ENCODE measurements at regions not wholly inside any gene's neighbourhood (a gene's known extent, or its start where the extent isn't known, plus 50 kb on each side); places are given as distances from the start of the nearest gene placed in this dataset.
"Not testable (repeated sequence)": the region's sequence is repeated elsewhere in the genome, so short reads cannot be mapped to it uniquely, and the experiment has no call there.

DNA sequence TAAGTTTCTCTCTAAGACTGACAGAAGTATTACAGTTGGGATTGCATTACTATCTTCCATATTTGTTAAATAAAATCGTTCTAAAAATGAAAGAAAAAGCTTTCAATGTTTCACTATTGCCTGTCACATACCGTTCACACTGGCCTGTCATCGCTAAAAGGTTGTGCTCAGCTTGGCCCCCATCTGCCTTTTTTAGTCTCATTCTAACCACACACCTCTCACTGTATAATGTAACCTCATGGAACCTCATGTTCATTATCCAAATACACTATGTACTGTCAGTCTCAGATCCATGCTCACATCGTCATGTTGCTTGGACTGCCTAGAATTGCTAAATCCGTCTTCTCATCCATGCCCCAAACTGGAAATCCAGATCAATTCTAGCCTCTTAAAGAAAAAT is 637.8 kb upstream of the ROBO1 start:
- DNase-seq = no peak

DNA sequence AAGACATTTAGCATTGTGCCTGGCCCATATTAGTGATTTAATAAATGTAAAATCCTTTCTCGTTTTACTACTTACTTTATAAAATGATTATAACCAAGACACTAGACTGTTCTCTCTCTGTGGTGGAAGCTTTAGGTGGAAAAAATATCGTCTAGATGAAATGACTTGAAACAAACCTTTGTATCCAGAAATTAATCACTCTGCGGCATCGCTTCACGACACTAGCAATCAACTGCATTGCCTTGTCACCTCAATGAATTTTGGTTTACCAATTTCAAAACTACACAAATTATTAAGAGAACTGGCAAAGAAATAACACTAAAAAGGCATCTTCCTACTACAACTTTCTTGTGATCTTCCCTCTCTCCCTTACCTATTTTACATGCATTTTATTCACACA is 627.2 kb upstream of the ROBO1 start:
- DNase-seq = no peak

DNA sequence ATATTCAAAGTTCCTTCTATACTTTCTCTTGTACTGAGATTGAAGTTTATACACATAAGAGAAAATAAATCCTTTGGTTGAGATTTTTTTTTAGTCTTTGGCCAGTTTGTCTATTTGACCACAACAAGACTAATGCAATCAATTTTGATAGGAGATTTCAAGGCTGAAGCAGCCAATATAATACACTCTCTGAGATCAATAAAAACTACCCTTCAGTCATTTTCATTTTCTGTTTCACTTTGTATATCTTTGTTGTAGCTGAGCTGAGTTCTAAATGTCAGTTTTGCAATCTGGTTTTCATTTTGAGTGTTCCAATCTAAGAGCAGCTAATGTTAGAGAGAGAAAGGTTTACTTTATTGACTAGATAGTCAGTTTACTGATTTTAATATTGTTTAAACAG is 623.8 kb upstream of the ROBO1 start:
- DNase-seq = no peak

DNA sequence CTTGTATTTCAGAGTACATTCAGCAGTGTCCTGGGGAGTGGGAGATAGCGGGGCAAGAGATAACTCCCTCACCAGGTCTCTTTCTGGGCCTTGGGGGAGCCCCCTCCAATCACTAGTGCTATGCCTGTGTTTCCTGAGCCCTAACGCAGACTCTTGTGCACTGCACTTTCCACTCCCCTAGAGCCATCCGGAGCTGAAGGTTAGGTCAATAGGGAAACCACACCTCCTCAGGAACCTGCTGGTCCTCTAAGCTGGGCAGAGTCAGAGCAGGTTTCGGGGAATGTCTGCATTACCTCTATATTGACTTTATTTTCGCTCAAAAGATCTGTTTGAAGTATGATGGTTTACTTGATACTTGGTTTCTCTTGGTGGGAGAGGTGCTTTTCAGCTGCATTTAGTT is 617.0 kb upstream of the ROBO1 start:
- no peak for DNase-seq

DNA sequence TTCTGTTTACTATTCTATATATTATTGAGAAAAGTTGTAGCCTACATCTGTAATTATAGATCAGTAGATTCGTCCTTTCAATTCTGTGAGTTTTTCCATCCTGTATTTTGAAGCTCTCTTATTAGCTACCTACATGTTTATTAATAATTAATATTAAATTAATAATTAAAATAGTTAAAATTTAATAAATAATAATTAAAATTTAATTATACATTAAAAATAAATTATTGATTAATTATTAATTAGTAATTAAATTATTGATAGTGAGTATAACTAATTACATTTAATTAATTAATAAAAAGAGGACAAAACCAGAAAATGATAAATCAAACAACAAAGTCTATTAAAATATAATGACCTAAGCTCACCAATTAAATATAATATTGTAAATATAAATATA is 606.6 kb upstream of the ROBO1 start:
- no peak for DNase-seq

DNA sequence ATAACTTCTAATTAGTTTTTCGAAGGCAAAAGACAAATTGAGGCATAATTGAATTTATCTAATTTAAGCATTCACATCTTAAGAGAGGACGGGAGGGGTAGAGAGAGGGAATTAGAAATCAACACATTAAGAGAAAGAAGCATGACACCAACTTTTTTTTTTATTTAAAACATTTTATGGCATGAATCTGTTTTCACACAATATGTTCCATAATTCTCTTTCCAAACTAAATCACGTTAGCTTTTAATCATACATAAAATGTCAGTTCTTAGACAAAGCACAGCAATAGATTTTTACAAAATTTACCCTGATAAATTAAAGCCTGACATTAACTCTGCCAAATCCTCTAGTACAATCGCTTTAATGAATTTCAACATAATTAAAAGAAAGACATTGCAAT is 600.8 kb upstream of the ROBO1 start:
- DNase-seq = no peak

DNA sequence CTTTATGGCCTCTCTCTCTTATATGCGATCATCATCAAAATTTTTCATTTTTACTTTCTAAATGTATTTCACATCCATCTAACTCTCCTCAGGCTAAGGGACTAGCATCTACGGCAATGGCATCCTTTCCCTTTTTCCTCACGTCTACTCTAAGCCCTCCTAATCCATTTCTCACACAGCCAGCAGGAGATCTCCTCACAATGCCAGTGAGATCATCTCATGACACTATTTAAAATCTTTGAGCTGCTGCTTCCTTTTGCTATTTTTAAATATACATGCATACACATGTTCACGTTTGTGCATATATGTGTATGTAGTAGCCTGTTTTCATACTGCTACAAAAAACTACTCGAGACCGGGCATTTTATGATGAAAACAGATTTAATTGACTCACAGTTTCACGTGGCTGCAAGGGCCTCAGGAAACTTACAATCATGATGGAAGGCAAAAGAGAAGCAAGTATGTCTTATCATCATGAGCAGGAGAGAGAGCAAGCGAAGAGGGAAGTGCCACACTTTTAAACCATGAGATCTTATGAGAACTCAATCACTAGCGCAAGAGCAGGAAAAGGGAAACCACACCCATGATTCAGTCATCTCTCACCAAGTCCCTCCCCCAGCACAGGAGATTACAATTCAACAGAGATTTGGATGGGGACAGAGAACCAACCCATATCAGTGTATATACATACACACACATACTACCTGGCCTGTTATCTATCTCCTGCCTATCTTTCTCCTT is 599.2 kb upstream of the ROBO1 start:
- DNase-seq = no peak

DNA sequence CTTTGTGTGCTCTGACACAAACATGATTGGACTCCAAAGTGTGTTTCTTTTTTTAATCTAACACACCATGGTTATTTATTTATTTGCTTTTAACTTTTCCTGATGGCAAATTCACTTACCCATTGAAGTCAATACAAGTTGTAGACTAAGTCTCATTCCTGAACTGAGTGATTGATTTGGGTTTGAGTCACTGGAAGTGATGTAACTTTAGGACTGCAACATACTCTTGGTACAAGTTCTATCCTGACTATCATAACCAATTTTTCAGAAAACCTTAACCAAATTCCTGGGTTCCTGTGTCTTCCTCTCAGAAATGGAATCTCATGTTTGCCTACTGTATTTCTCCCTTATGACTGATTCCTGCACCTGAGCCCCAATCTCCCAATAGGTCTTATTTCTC is 590.0 kb upstream of the ROBO1 start:
- no peak for DNase-seq

DNA sequence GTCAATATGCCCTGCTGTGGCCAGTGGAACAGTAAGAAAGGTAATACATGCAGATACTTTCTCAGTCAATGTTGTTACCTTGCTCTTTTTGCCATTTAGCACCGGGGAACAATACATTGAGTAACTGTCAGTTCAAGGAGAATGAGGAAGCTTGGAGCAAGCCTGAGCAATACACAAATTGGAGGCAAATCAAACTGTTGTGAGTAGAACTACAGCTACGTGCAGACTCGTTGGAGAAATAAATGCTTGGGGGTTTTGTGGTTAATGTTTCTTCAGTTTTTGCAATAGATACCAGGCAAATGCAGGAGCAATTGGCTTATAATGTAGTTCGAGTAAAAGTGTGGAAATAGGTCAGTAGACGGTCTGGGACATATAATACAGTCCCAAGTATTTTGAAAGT is 587.3 kb upstream of the ROBO1 start:
- DNase-seq = no peak

DNA sequence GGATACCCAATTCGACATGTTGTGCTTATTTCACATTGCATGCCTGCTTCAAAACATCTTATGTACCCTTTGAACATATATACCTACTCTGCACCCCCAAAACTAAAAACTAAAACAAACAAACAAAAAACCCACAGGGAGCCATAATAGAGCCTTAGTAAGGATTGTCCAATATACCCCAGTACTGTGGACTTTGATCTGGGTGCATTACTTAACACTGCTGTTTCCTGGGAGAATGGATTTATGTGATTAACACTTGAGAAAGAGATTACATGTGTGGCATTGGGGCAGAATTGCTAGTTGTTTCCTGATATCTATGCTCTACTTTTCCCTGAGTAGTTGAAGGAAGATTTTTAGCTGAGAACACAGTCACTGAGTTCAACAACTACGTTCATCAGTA is 583.4 kb upstream of the ROBO1 start:
- no peak for DNase-seq

DNA sequence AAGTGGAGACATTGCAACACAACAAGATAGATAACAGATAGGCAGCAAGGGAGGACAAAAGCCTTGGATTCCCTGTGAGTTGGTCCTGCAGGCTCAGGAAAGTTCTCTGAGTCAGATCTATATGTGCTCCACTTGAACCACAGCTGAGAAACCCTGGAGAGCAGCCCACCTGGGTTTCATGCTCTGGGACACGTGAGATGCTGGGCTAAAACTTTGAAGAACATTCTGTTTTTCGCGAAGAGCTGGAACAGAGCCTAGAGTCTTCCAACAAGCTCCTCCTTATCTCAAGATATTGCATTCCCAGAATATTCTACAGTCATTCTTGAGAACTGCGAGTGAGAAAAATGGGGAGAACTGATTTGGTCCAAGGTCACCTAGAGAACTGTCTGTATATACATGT is 583.0 kb upstream of the ROBO1 start:
- no peak for DNase-seq

DNA sequence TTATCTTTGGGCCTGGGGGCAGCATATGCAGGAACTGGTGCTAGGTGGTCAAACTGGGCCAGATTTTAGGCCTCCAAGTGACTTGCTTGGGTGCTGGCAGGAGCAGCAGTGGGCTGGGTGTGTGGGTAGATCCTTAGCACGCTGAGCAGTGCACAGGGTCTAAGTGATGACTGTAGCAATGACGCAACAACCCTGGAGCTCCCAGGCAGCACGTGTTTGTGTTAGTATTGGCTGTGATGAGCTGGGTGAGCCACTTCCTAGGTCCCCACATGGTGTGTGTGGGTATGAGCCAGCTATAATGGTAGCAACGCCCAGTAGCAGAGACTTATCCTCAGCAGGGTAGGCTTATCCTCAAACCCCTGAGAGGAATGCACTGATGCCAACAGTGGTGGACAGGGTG is 570.6 kb upstream of the ROBO1 start:
- DNase-seq = no peak

DNA sequence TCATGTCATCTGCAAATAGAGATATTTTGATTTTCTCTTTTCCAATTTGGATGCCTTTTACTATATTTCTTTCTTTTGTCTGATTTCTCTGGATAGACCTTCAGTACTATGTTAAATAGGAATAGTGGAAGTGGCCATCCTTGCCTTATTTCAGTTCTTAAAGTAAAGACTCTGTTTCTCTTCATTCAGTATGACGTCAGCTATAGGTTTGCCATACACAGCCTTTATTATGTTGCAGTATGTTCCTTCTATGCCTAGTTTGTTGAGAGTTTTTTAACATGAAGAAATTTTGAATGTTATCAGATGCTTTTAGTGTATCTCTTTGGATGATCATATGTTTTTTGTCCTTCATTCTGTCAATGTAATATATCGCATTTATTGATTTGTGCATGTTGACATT is 566.7 kb upstream of the ROBO1 start:
- DNase-seq = no peak

DNA sequence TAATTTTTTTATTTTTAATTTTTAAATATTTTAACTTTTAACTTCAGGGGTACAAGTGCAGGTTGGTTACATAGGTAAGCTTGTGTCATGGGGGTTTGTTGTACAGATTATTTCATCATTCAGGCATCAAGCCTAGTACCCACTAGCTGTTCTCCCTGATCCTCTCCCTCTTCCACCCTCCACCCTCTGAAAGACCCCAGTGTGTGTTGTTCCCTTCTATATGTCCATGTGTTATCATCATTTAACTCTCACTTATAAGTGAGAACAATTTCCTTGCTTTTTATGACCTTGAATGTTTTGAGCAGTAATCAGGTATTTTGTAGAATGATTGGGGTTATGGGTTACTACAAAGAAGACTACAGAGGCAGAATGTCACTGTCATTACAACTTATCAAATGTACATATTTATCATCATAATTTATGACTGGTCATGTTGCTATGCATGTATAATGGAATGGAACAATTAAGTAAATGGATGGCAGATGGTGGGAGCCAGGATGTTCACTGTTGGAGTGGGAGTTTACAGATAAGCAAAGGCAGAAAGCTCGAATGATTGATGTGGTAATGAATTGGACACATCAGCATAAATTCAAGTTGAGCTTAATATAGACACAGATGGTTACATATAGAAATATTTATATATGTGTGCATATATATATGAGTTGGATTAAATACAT is 563.8 kb upstream of the ROBO1 start:
- no peak for DNase-seq

DNA sequence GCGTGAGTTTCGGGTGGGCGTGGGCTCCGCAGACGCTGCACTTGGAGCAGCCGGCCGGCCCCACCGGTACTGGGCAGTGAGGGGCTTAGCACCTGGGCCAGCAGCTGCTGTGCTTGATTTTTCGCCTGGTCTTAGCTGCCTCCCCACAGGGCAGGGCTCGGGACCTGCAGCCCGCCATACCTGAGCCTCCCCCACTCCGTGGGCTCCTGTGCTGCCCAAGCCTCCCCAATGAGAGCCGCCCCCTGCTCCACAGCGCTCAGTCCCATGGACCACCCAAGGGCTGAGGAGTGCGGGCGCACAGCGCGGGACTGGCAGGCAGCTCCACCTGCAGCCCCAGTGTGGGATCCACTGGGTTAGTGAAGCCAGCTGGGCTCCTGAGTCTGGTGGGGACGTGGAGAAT is 546.7 kb upstream of the ROBO1 start:
- not testable (repeated sequence) for DNase-seq

DNA sequence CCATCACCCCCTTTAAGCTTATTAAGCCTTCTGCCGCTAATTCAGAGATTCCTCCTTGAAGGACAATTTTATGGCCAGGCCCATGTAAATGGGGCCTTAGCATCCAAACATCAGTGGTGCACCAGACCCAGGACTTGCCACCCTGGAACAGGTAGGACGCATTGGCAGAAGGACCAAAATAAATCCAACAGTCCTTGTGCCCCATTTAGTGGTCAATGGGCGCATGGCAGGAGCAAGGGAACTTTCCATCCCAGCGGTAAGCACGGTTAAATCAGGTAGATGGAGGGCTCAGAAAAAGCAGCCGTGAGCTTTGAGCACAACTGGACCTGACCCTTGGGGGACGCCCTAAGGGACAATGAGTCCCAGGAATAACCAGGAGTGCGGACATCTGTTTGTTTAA is 540.8 kb upstream of the ROBO1 start:
- DNase-seq = no peak

DNA sequence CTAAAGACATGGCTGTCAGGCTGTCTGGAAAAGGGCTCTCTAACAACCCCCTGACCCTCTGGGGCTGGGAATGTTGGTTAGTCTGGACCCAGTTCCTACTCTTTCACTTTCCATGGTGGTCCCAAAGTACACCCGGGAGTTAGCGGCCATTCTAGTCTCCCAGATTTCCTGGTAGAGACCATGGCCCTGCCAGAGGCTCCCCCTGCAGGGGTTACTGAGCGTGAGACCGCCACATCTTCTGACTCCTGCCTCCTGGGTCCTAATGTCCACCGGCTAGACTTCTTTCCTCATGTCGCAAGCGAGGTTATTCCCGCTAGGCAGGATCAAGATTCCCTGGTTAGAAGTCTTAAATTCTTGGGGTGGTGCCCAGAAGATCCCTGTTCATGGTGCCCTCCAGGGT is 540.0 kb upstream of the ROBO1 start:
- DNase-seq = no peak

DNA sequence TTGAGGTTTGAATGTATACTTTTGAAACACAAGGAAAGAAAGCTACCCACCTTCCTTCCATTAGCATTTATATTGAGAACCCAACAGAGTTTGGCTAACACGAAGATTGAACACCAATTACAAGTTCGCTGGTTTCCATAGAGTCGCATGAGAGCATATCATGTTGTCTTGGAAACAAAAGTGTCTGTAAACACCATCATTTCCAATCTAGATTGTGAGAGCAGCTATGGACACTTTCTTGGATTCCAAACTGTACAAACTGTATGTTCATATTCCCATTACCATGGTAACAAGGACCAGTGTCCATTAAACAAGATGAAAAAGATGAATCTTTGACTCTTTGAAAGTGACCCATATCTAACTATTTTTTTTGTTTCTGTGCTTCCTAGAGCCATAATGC is 529.9 kb upstream of the ROBO1 start:
- no peak for DNase-seq

DNA sequence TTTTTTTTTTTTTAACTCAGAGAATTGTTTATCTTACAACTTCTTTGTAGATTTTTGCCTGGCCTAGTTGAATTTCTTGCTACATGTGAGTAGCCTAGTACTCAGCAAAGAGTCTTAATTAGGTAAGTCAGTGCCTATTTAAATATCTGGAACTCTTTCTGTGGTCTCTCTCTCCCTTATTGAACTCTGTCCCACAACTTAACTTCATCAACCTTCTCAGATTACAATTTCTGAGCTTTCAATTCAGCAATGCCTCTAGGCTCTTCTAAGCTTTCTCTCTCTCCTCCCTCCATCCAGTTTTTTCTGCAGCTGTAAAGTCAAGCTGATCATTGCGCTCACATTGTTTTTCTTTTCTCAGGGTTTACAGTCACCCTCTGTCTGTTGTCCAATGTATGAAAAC is 517.6 kb upstream of the ROBO1 start:
- no peak for DNase-seq

DNA sequence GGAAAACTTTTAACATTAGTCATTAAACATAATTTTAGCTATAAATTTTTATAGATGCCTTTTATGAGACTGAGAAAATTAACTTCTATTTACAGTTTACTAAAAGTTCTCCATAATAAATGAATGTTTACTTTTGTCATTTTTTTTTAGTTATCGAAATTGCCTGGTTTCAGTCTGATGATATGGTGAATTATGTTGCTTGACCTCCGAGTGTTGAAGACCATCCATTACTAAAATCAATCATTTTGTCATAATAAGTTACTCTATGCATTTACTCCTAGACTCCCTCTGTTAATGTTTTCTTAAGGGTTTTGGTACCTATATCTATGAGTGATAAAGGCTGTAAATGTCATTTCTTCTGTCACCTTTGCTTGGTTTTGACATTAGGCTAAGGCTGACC is 516.0 kb upstream of the ROBO1 start:
- no peak for DNase-seq

DNA sequence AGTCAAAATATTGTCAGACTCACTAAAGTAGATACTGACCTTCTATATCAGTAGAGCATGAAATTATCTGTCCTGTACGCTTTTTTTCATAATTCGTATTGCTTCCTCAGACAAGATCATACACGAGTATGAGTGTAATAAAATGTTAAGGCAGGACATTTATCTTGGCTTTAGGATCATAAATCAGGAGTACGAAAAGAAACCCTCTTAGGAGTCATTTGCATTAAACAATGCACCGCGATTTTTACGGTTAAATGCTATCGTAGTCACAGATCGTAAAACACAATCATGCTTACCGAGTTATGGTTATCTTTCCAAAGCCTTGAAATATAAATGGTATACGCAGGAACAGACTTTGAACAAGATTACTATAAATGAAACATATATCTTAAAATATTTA is 510.3 kb upstream of the ROBO1 start:
- no peak for DNase-seq

DNA sequence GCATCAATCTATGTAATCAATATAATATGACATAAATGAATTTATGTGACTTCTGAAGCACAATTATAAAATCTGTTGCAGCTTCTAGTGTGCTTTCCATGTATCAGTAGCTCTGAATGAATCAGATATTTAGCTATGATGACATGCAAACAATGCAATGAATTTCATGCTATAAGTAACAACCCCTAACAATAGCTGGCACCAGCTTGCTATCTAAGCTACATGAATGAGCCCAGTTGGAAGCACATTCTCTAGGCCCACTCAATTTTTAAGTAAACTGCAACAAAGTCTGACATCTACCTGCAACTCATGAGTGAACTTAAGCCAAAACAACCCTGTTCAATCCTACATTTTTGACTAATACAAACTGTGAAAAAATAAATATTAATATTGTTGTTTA is 507.3 kb upstream of the ROBO1 start:
- no peak for DNase-seq

DNA sequence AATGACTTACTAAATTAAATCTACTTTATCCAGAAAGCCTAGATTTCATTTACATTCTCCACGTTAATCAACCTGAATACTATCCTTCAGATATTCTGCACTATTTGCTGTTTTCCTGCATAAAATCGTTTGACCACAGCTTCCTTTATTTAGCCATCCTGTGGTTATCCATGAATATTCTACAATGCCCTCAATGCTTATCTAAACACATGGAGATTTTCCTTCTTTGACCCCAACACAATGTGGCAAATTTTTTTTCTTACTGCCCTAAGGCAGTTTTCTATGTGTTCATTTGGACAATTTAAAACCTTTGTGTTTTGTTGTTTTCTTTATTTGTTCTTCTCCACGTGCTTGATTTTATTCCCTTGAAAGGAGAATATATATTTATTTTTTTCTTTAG is 495.5 kb upstream of the ROBO1 start:
- DNase-seq = no peak

DNA sequence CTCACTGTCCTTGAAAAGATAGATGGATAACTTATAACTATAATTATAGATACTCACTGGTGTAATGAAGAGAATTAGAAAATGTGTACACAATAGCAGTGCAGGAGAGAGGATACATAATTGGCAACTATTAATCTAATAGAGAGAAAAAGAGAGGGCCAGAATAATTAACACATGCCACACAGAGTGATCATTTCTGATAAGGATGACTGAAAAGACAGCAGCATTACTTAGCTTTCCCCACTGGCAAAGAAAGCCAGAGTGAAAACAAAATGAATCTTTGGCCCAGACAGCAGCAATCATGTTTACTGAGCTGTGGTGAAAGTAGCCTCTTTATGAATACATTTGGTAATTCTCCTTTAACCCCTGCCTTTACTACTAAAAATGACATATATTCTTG is 493.3 kb upstream of the ROBO1 start:
- DNase-seq = no peak

DNA sequence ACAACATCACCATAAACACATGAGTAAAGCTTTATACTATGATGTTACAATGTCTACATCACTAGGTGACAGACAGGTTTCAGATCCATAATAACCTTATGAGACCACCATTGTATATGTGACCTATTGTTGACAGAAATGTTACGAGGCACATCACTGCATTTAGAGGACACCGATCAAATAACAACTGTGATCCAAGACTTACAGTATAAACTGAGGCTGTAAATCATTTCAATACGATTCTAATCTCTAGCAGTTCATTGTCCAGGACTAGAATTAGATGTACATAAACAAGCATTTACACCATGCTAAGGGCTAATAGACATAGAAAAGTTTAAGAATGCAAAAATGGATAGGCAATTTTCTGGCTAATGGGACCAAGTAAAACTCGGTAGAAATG is 491.9 kb upstream of the ROBO1 start:
- no peak for DNase-seq

Measured in amniotic stem cell (primary cell).